CD4-positive, alpha-beta T cell (primary cell): ENCODE measurements at regions not wholly inside any gene's neighbourhood (a gene's known extent, or its start where the extent isn't known, plus 50 kb on each side); places are given as distances from the start of the nearest gene placed in this dataset.

ENCODE experiments used
- ATAC-seq: fragments of 200-7000 bp; cut with Tn5 transposase; one replicate; pipeline ENCODE4 v1.10.0; 2022; ENCODE audit warnings: mild to moderate bottlenecking; ENCODE audit not compliant: poor library complexity
- CTCF ChIA-PET: fragments of 350-600 bp; sonication (Branson Sonifier 250); formaldehyde crosslinking; loops from one replicate; lab custom pipeline; 2021; ENCODE audit warnings: antibody characterized with exemption, inconsistent platforms; lab: Charles Lee
- POLR2A ChIA-PET: fragments of 350-600 bp; sonication (Branson Sonifier 250); formaldehyde crosslinking; loops from one replicate; lab custom pipeline; 2021; ENCODE audit warnings: antibody characterized with exemption, inconsistent platforms; lab: Charles Lee
- DNase-seq, 14 experiments: peaks; one replicate each; pipeline ENCODE4 v3.0.0-alpha.2; 2013 to 2020; ENCODE audit warnings: mixed read lengths in 2 of 14
- H3K27ac ChIP-seq, 2 donors: one replicate each; pipeline versions ENCODE4 v1.5.1 to v1.7.0; 2013; ENCODE audit warnings: low read length in 2 of 2, low read depth in 1 of 2, mild to moderate bottlenecking in 1 of 2
- H3K27me3 ChIP-seq, 2 experiments: 1 replicate in 1 of 2; 2 replicates in 1 of 2; pipeline versions ENCODE4 v1.6.1 to v1.7.0; 2013; ENCODE audit warnings: low read length in 2 of 2, control low read depth in 1 of 2, mild to moderate bottlenecking in 1 of 2, moderate library complexity in 1 of 2; ENCODE audit not compliant: insufficient read depth in 2 of 2, control insufficient read depth in 1 of 2
- H3K36me3 ChIP-seq: one replicate; pipeline ENCODE4 v1.6.1; 2013; ENCODE audit warnings: low read length, control low read depth; ENCODE audit not compliant: insufficient read depth
- H3K4me1 ChIP-seq: one replicate; pipeline ENCODE4 v1.6.1; 2013; ENCODE audit warnings: low read length, control low read depth; ENCODE audit not compliant: insufficient read depth
- H3K4me3 ChIP-seq: one replicate; pipeline ENCODE4 v1.5.1; 2013; ENCODE audit warnings: mild to moderate bottlenecking, low read length, moderate library complexity
- H3K9me3 ChIP-seq, 2 experiments: 1 replicate in 1 of 2; 2 replicates in 1 of 2; pipeline versions ENCODE4 v1.6.1 to v1.7.0; 2013; ENCODE audit warnings: low read length in 2 of 2, mild to moderate bottlenecking in 2 of 2, control low read depth in 1 of 2, moderate library complexity in 1 of 2; ENCODE audit not compliant: control insufficient read depth in 1 of 2, insufficient read depth in 1 of 2
- H3K27ac Mint-ChIP-seq: one replicate; pipeline ENCODE4 v1.8.0; 2020; ENCODE audit warnings: mixed read lengths
- H3K27me3 Mint-ChIP-seq: one replicate; pipeline ENCODE4 v1.8.0; 2021; ENCODE audit warnings: mixed read lengths
- H3K36me3 Mint-ChIP-seq: one replicate; pipeline ENCODE4 v1.8.0; 2021; ENCODE audit warnings: low read depth, mixed read lengths
- H3K4me1 Mint-ChIP-seq: one replicate; pipeline ENCODE4 v1.8.0; 2021; ENCODE audit warnings: low read depth, mixed read lengths
- H3K4me3 Mint-ChIP-seq: one replicate; pipeline ENCODE4 v1.8.0; 2020; ENCODE audit warnings: mild to moderate bottlenecking, mixed read lengths
- H3K9me3 Mint-ChIP-seq: one replicate; pipeline ENCODE4 v1.8.0; 2020; ENCODE audit warnings: mixed read lengths
- CTCF ChIP-seq: fragments of 200-600 bp; IDR thresholded peaks from one replicate; pipeline ENCODE4 v1.8.0; 2022; ENCODE audit warnings: antibody characterized with exemption, mild to moderate bottlenecking
- intact Hi-C, 2 experiments: fragments of 100-400 bp; cut with DNase I in 1 of 2; cut with micrococcal nuclease in 1 of 2; formaldehyde crosslinking; loops; one replicate each; pipeline versions ENCODE4 v1.15.1 to v1.9.0; 2023 to 2025; cut with DNase I, micrococcal nuclease

- no peaks in the 10 kb centered on the region for H3K9me3 ChIP-seq
- H3K36me3 Mint-ChIP-seq = no peaks in the 10 kb centered on the region
- H3K4me3 Mint-ChIP-seq = no peak overlapping the region
- no peak for TF ChIP-seq CTCF
- intact Hi-C loops = no loop called here
- ATAC-seq (no peak), DNase-seq (no peak)
- H3K27me3 ChIP-seq = peaks cover 0 to 4% of the 10 kb centered on the region in 2 experiments
- CTCF ChIA-PET = no interaction called here
- POLR2A ChIA-PET = no interaction called here
- H3K9me3 Mint-ChIP-seq = no peaks in the 10 kb centered on the region
- H3K27ac ChIP-seq = no peak overlapping the region
- no peak overlapping the region for H3K4me3 ChIP-seq
- no peaks in the 10 kb centered on the region for H3K4me1 ChIP-seq
- H3K27me3 Mint-ChIP-seq = peaks cover 18% of the 10 kb centered on the region
- no peaks in the 10 kb centered on the region for H3K4me1 Mint-ChIP-seq
- no peak overlapping the region for H3K27ac Mint-ChIP-seq
- no peaks in the 10 kb centered on the region for H3K36me3 ChIP-seq
Measured at GRCh38 chr10:63773106-63773505, 251.9 kb downstream of the REEP3 start.

- H3K36me3 ChIP-seq = no peaks in the 10 kb centered on the region
- no peaks in the 10 kb centered on the region for H3K27me3 ChIP-seq
- no peaks in the 10 kb centered on the region for H3K9me3 ChIP-seq
- no peak for TF ChIP-seq CTCF
- Mint-ChIP-seq H3K27ac (no peak overlapping the region), H3K4me1 (no peaks in the 10 kb centered on the region), H3K9me3 (no peaks in the 10 kb centered on the region), H3K27me3 (peaks cover 26% of the 10 kb centered on the region), H3K4me3 (no peak overlapping the region), H3K36me3 (no peaks in the 10 kb centered on the region)
- intact Hi-C loops = no loop called here
- H3K4me1 ChIP-seq = no peaks in the 10 kb centered on the region
- DNase-seq = no peak
- ChIA-PET POLR2A (no interaction called here), CTCF (no interaction called here)
- no peak overlapping the region for H3K4me3 ChIP-seq
- ATAC-seq = no peak
- no peak overlapping the region for H3K27ac ChIP-seq
Measured at GRCh38 chr10:63773962-63774361, 252.8 kb downstream of the REEP3 start.

- Mint-ChIP-seq H3K4me1 (no peaks in the 10 kb centered on the region), H3K36me3 (no peaks in the 10 kb centered on the region), H3K27me3 (peaks cover 50% of the 10 kb centered on the region), H3K4me3 (no peak overlapping the region), H3K27ac (no peak overlapping the region), H3K9me3 (no peaks in the 10 kb centered on the region)
- no peaks in the 10 kb centered on the region for H3K27me3 ChIP-seq
- H3K4me3 ChIP-seq = no peak overlapping the region
- ChIA-PET POLR2A (no interaction called here), CTCF (no interaction called here)
- no peaks in the 10 kb centered on the region for H3K36me3 ChIP-seq
- no peaks in the 10 kb centered on the region for H3K4me1 ChIP-seq
- no peak for TF ChIP-seq CTCF
- H3K27ac ChIP-seq = no peak overlapping the region
- no peaks in the 10 kb centered on the region for H3K9me3 ChIP-seq
- no peak for ATAC-seq
- DNase-seq = no peak
- intact Hi-C loops = no loop called here
Measured at GRCh38 chr10:63780101-63780500, 258.9 kb downstream of the REEP3 start.
